RWPE2 (cell line): ENCODE measurements at regions not wholly inside any gene's neighbourhood (a gene's known extent, or its start where the extent isn't known, plus 50 kb on each side); places are given as distances from the start of the nearest gene placed in this dataset.

Source experiments
- ATAC-seq: fragments of 200-7000 bp; cut with Tn5 transposase; 3 replicates; pipeline ENCODE4 v1.9.1; 2021; ENCODE audit warnings: low read depth
- DNase-seq: peaks from one replicate; pipeline ENCODE4 v3.0.0-alpha.2; 2020; ENCODE audit warnings: low spot score
- H3K27ac ChIP-seq: fragments of 450-650 bp; 2 replicates; pipeline ENCODE4 v1.5.1; 2017; ENCODE audit warnings: mild to moderate bottlenecking; ENCODE audit not compliant: poor library complexity, severe bottlenecking
- H3K27me3 ChIP-seq: fragments of 250-450 bp; sonication (Bioruptor Pico); 2 replicates; pipeline ENCODE4 v1.5.1; 2021; ENCODE audit warnings: mild to moderate bottlenecking, moderate library complexity; ENCODE audit not compliant: insufficient read depth, poor library complexity, severe bottlenecking
- H3K36me3 ChIP-seq: fragments of 250-450 bp; sonication (Bioruptor Pico); 2 replicates; pipeline ENCODE4 v1.5.1; 2020; ENCODE audit warnings: low read depth, mild to moderate bottlenecking, moderate library complexity
- H3K4me1 ChIP-seq: fragments of 250-450 bp; sonication (Bioruptor Pico); 2 replicates; pipeline ENCODE4 v1.5.1; 2021; ENCODE audit warnings: mild to moderate bottlenecking, moderate library complexity; ENCODE audit not compliant: insufficient read depth, poor library complexity, severe bottlenecking
- H3K4me3 ChIP-seq: fragments of 250-450 bp; sonication (Bioruptor Pico); 2 replicates; pipeline ENCODE4 v1.5.1; 2021; ENCODE audit warnings: mild to moderate bottlenecking, moderate library complexity; ENCODE audit not compliant: severe bottlenecking
- H3K9me3 ChIP-seq: fragments of 250-450 bp; sonication (Bioruptor Pico); 2 replicates; pipeline ENCODE4 v1.5.1; 2021; ENCODE audit warnings: mild to moderate bottlenecking, moderate library complexity; ENCODE audit not compliant: severe bottlenecking
- TF ChIP-seq, protein P1 (sequence below): fragments of 450-650 bp; IDR thresholded peaks from one replicate; pipeline ENCODE4 v1.5.1; 2017; ENCODE audit warnings: mild to moderate bottlenecking, moderate library complexity; ENCODE audit not compliant: poor library complexity, severe bottlenecking

DNA sequence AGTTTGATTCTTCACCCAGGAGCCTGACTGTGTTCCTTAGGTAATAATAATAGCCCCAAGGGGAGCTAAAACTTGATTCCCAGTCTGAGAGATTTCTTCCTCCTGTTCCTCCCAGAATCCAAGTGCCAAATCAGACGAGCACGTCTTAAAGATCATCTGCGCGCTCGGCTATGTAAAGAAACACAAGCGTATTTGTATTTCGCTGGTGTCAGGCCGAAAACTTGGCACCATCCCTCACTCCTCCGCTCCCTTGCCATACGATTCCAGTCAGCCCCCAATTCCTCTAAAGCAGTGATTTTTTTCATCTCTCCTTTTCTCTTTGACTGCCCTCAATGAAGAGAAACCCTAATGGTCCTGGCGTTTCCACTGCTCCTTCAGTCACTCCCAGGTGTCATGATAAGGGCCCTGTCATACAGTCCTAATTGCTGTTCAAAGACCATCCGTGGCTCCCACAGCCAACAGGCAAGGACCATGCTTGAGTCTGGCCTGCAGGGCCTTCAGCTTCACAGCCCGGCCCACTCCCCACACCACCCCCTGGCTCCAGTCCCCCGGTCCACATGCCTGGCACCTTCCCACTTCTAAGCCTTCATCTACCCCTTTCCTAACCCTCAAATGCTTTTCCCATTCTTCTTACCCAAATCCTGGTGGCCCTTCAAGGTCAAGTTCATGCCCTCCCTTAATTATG lies 130.8 kb upstream of the ID2 start:
- ATAC-seq (no peak), DNase-seq (peak; percentile 18)
- Histone ChIP-seq H3K27me3 (no peaks in the 10 kb centered on the region), H3K4me1 (no peaks in the 10 kb centered on the region), H3K27ac (no peak overlapping the region), H3K4me3 (no peak overlapping the region), H3K36me3 (no peaks in the 10 kb centered on the region), H3K9me3 (no peaks in the 10 kb centered on the region)
- TF ChIP-seq, protein P1, sequence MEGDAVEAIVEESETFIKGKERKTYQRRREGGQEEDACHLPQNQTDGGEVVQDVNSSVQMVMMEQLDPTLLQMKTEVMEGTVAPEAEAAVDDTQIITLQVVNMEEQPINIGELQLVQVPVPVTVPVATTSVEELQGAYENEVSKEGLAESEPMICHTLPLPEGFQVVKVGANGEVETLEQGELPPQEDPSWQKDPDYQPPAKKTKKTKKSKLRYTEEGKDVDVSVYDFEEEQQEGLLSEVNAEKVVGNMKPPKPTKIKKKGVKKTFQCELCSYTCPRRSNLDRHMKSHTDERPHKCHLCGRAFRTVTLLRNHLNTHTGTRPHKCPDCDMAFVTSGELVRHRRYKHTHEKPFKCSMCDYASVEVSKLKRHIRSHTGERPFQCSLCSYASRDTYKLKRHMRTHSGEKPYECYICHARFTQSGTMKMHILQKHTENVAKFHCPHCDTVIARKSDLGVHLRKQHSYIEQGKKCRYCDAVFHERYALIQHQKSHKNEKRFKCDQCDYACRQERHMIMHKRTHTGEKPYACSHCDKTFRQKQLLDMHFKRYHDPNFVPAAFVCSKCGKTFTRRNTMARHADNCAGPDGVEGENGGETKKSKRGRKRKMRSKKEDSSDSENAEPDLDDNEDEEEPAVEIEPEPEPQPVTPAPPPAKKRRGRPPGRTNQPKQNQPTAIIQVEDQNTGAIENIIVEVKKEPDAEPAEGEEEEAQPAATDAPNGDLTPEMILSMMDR: no peak

- H3K4me3 ChIP-seq: no peak overlapping the region
- H3K27me3 ChIP-seq: no peaks in the 10 kb centered on the region
- TF ChIP-seq, protein P1: no peak
- H3K27ac ChIP-seq: no peak overlapping the region
- no peaks in the 10 kb centered on the region for H3K36me3 ChIP-seq
- ATAC-seq: no peak
- DNase-seq: no peak
- H3K9me3 ChIP-seq: no peaks in the 10 kb centered on the region
- no peaks in the 10 kb centered on the region for H3K4me1 ChIP-seq
These were observed 130.2 kb upstream of the ID2 start for GRCh38 chr2:8551622-8552074.

DNA sequence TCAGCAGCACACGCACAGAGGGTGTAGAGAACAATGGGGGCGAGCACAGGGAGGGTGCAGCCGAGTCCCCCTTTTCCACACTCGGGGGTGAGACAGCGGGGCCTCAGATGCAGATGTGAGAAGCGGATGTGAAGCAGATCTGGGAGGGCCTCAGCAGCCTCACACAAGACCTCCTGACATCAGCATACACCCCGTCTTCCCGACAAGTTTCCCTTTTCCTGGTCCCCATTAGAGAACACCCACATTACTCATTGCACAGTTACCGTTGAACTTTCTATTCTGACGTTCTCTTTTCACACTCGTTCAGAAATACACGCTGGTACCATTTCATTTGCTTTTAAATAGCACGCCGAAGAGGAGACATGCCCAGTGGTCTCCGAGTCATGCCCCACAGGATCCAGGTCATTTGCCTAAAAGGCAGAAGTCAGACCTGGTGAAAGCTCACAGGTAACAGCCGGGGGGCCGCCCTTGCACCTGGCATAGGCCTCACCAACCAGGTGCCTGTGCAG lies 129.5 kb upstream of the ID2 start:
- H3K27ac ChIP-seq: no peak overlapping the region
- H3K27me3 ChIP-seq: no peaks in the 10 kb centered on the region
- TF ChIP-seq, protein P1: no peak
- no peaks in the 10 kb centered on the region for H3K9me3 ChIP-seq
- DNase-seq (peak; percentile 25), ATAC-seq (no peak)
- no peaks in the 10 kb centered on the region for H3K36me3 ChIP-seq
- H3K4me1 ChIP-seq: no peaks in the 10 kb centered on the region
- no peak overlapping the region for H3K4me3 ChIP-seq

DNA sequence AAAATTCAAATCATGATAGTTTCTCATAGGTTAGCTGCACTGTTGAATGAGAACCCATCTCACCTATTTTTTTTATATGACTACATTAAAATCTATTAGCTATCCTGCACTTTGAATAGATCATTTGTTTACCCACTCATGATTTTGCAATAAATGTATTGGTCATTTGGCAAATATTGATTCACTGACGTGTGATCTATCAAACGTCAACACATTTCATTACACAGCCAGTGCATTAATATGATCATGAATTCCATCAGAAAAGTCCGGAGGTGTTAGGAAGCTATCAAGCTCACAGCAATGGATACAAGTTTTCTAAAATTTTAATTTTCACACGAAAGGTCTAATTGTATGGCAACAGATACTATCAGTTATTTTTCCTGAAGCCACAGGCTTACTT lies 128.2 kb upstream of the ID2 start:
- TF ChIP-seq, protein P1: no peak
- Histone ChIP-seq H3K36me3 (no peaks in the 10 kb centered on the region), H3K27ac (no peak overlapping the region), H3K4me3 (no peak overlapping the region), H3K27me3 (no peaks in the 10 kb centered on the region), H3K9me3 (no peaks in the 10 kb centered on the region), H3K4me1 (no peaks in the 10 kb centered on the region)
- no peak for DNase-seq
- no peak for ATAC-seq

DNA sequence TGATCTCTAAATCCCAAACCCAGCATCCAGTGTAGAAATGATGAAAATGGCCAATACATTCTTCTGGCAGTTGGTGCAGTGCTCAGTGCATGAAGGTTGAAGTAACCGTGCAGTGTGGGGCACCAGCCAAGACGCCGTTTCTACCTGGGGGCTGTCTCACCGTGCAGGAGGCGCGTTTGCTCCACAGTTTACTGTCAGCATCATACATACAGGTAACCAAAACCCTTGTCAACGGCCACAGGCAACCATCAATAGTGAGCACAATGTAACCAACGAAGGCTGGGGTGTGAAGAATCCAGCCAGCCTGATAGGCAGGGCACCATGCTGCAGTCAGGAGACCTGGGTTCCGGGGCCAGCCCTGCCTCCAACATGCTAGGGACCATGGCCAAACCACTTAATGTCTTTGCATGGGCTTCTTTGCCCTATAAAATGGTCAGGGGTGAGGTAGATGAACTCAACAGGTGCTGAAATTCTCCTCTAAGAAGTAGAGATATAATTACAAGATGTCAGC lies 127.5 kb upstream of the ID2 start:
- Histone ChIP-seq H3K4me1 (no peaks in the 10 kb centered on the region), H3K36me3 (no peaks in the 10 kb centered on the region), H3K27ac (no peak overlapping the region), H3K4me3 (no peak overlapping the region), H3K27me3 (no peaks in the 10 kb centered on the region), H3K9me3 (no peaks in the 10 kb centered on the region)
- TF ChIP-seq, protein P1: no peak
- DNase-seq: peak; percentile 8
- no peak for ATAC-seq
